ENCODE measurements at regions not wholly inside any gene's neighbourhood (a gene's known extent, or its start where the extent isn't known, plus 50 kb on each side); places are given as distances from the start of the nearest gene placed in this dataset.

DNA sequence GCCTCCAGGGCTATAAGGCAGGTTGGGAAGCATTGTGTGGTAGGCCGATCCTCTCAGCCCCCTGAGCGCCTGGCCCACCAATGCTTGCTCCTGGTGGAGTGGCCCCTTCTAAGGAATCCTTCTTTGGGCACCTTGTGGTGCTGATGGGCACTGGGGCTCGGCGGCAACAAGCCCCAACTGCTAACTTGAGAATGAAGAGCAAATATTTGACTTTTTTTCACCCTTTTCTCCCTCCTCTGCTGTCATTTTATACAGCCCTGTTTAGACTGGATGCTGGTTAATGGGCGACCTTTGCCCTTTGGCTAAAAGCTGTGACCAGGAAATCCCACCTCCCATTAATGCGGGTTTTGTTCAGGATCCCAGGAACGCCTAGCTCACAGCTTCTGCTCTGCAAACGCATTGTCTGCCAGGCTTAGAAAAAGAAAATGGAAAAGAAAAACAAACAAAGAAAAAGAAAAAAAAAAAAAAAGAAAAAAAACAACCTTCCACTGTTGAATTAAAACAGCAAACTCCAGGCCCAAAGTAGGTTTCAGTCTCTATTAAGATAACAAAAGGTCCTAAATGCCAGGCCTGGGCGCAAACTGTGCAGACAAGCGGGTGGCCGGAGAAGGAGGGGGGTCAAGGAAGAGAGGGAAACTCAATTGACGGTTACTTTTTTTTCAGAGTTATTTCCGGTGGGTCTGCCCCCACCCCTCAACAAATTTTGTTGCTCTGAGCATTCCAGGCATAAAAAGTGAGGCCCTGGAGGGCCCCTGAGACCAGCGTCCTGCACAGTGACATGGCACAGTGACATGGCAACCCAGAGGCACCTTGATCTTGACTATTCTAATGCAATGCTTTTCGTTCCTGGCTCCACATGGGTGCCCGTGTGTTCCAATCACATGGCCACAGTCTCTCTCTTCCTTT lies 301.4 kb downstream of the MAF start:
- Histone ChIP-seq H3K4me2 (ENCODE audit: low read length) (no peak overlapping the region), H3K79me2 (replicated peaks; ENCODE audit: insufficient read depth, low read length) (no peaks in the 10 kb centered on the region), H3K9me2 (ENCODE audit: insufficient read depth, low read length) (no peaks in the 10 kb centered on the region), H3K9me3 (ENCODE audit: low read length) (no peaks in the 10 kb centered on the region), H2AFZ (ENCODE audit: low read depth, low read length) (no peak overlapping the region), H3K27ac (ENCODE audit: low read length) (no peak overlapping the region), H3K27me3 (ENCODE audit: insufficient read depth, low read depth, low read length) (peaks cover 87% of the 10 kb centered on the region), H3F3A (ENCODE audit: insufficient read depth, low read length, poor library complexity, severe bottlenecking) (no peaks in the 10 kb centered on the region), H3K4me3 (ENCODE audit: low read length) (no peak overlapping the region), H4K20me1 (ENCODE audit: insufficient read depth) (no peaks in the 10 kb centered on the region), H3K9ac (ENCODE audit: low read length) (no peak overlapping the region), H3K36me3 (ENCODE audit: insufficient read depth, low read length) (no peaks in the 10 kb centered on the region)
- TF ChIP-seq CTCF (IDR thresholded peaks at IDR 0.05; ENCODE audit: poor library complexity, severe bottlenecking), result no peak
- TF ChIP-seq REST (IDR thresholded peaks at IDR 0.05; ENCODE audit: borderline replicate concordance), result no peak
- TF ChIP-seq POLR2AphosphoS5 (IDR thresholded peaks at IDR 0.05), result no peak
- TF ChIP-seq RAD21 (conservative IDR thresholded peaks at IDR 0.05), result no peak
- no peak for TF ChIP-seq TAF1 (IDR thresholded peaks at IDR 0.05; ENCODE audit: low read depth)
- no peak for TF ChIP-seq SMC3 (conservative IDR thresholded peaks at IDR 0.05; ENCODE audit: poor library complexity)
- TF ChIP-seq EP300 (conservative IDR thresholded peaks at IDR 0.05; ENCODE audit: poor library complexity, severe bottlenecking), result no peak
- TF ChIP-seq EZH2 (IDR thresholded peaks at IDR 0.05; ENCODE audit: borderline replicate concordance, insufficient read depth, low read length, poor library complexity, severe bottlenecking), result no peak
- no peak for TF ChIP-seq MXI1 (conservative IDR thresholded peaks at IDR 0.05; ENCODE audit: poor library complexity, severe bottlenecking)

GRCh38 chr16:79298476-79298875 lies 302.1 kb downstream of the MAF start:
- no peak overlapping the region for H2AFZ ChIP-seq (ENCODE audit: low read depth, low read length)
- no peak overlapping the region for H3K4me3 ChIP-seq (ENCODE audit: low read length)

More at GRCh38 chr16:79298476-79298875, 302.1 kb downstream of the MAF start:
- TF ChIP-seq SMC3 (conservative IDR thresholded peaks at IDR 0.05; ENCODE audit: poor library complexity) (no peak), EP300 (conservative IDR thresholded peaks at IDR 0.05; ENCODE audit: poor library complexity, severe bottlenecking) (no peak), RAD21 (conservative IDR thresholded peaks at IDR 0.05) (no peak), TAF1 (IDR thresholded peaks at IDR 0.05; ENCODE audit: low read depth) (no peak), EZH2 (IDR thresholded peaks at IDR 0.05; ENCODE audit: borderline replicate concordance, insufficient read depth, low read length, poor library complexity, severe bottlenecking) (no peak), POLR2AphosphoS5 (IDR thresholded peaks at IDR 0.05) (no peak)
- no peaks in the 10 kb centered on the region for H3K9me2 ChIP-seq (ENCODE audit: insufficient read depth, low read length)
- H3K9me3 ChIP-seq (ENCODE audit: low read length), result no peaks in the 10 kb centered on the region
- H3K9ac ChIP-seq (ENCODE audit: low read length), result no peak overlapping the region
- no peaks in the 10 kb centered on the region for H3K79me2 ChIP-seq (replicated peaks; ENCODE audit: insufficient read depth, low read length)
- no peaks in the 10 kb centered on the region for H3K36me3 ChIP-seq (ENCODE audit: insufficient read depth, low read length)
- no peak overlapping the region for H3K27ac ChIP-seq (ENCODE audit: low read length)
- H4K20me1 ChIP-seq (ENCODE audit: insufficient read depth), result no peaks in the 10 kb centered on the region
- no peak overlapping the region for H3K4me2 ChIP-seq (ENCODE audit: low read length)
- peaks cover 88% of the 10 kb centered on the region for H3K27me3 ChIP-seq (ENCODE audit: insufficient read depth, low read depth, low read length)
- H3F3A ChIP-seq (ENCODE audit: insufficient read depth, low read length, poor library complexity, severe bottlenecking), result no peaks in the 10 kb centered on the region

Data from neural cell (in vitro differentiated cells).